Umbilical cord (tissue), 1 donor: ENCODE measurements at regions not wholly inside any gene's neighbourhood (a gene's known extent, or its start where the extent isn't known, plus 50 kb on each side); places are given as distances from the start of the nearest gene placed in this dataset.
"Not testable (repeated sequence)": the region's sequence is repeated elsewhere in the genome, so short reads cannot be mapped to it uniquely, and the experiment has no call there.

Experiments used
- DNase-seq: peaks from one replicate; pipeline ENCODE4 v3.0.0-alpha.2; 2015; ENCODE audit warnings: low spot score

GRCh38 chr7:133132906-133133305 is 51.0 kb upstream of the CHCHD3 start:
- no peak for DNase-seq

GRCh38 chr7:133134810-133135209 is 52.9 kb upstream of the CHCHD3 start:
- no peak for DNase-seq

GRCh38 chr7:133135451-133135850 is 53.6 kb upstream of the CHCHD3 start:
- no peak for DNase-seq

GRCh38 chr7:133139350-133139749 is 57.5 kb upstream of the CHCHD3 start:
- peak; percentile 46 for DNase-seq

- DNase-seq, result no peak
These were observed 57.9 kb upstream of the CHCHD3 start for GRCh38 chr7:133139801-133140200.

- DNase-seq, result no peak
These were observed 59.2 kb upstream of the CHCHD3 start for GRCh38 chr7:133140994-133141595.

GRCh38 chr7:133150760-133151159 is 68.9 kb upstream of the CHCHD3 start:
- no peak for DNase-seq

- no peak for DNase-seq
These were observed 71.0 kb upstream of the CHCHD3 start for GRCh38 chr7:133152875-133153274.

GRCh38 chr7:133155146-133155545 is 73.3 kb upstream of the CHCHD3 start:
- no peak for DNase-seq

- DNase-seq, result no peak
These were observed 73.8 kb upstream of the CHCHD3 start for GRCh38 chr7:133155642-133156041.

GRCh38 chr7:133157045-133157444 is 75.2 kb upstream of the CHCHD3 start:
- no peak for DNase-seq

GRCh38 chr7:133164498-133164897 is 82.6 kb upstream of the CHCHD3 start:
- DNase-seq, result no peak

GRCh38 chr7:133165001-133165400 is 83.1 kb upstream of the CHCHD3 start:
- DNase-seq, result no peak

GRCh38 chr7:133165529-133165928 is 83.6 kb upstream of the CHCHD3 start:
- no peak for DNase-seq

- no peak for DNase-seq
These were observed 85.4 kb upstream of the CHCHD3 start for GRCh38 chr7:133167300-133167699.

GRCh38 chr7:133169167-133169822 is 83.6 kb upstream of the EXOC4 start:
- not testable (repeated sequence) for DNase-seq

- DNase-seq, result not testable (repeated sequence)
These were observed 75.4 kb upstream of the EXOC4 start for GRCh38 chr7:133177476-133177875.

GRCh38 chr7:133180717-133181116 is 72.2 kb upstream of the EXOC4 start:
- no peak for DNase-seq

- DNase-seq, result no peak
These were observed 69.7 kb upstream of the EXOC4 start for GRCh38 chr7:133183042-133183794.

- DNase-seq, result no peak
These were observed 68.9 kb upstream of the EXOC4 start for GRCh38 chr7:133183969-133184368.

GRCh38 chr7:133185512-133185911 is 67.4 kb upstream of the EXOC4 start:
- DNase-seq, result no peak

GRCh38 chr7:133186060-133186459 is 66.8 kb upstream of the EXOC4 start:
- DNase-seq, result no peak

- DNase-seq, result no peak
These were observed 62.7 kb upstream of the EXOC4 start for GRCh38 chr7:133190172-133190528.
